Left lung (tissue), 4 donors: ENCODE measurements at regions not wholly inside any gene's neighbourhood (a gene's known extent, or its start where the extent isn't known, plus 50 kb on each side); places are given as distances from the start of the nearest gene placed in this dataset.

Source experiments
- ATAC-seq: fragments of 200-7000 bp; cut with Tn5 transposase; one replicate; pipeline ENCODE4 v1.9.1; 2020; ENCODE audit warnings: moderate library complexity
- DNase-seq, 4 donors: peaks; one replicate each; pipeline ENCODE4 v3.0.0-alpha.2; 2013 to 2020
- H3K27ac ChIP-seq, 2 donors: fragments of 200-600 bp; sonication (generic) in 1 of 2; one replicate each; pipeline versions ENCODE4 v1.5.0 to v1.8.0; 2020 to 2021
- H3K27me3 ChIP-seq, 2 donors: fragments of 200-600 bp; sonication (generic) in 1 of 2; one replicate each; pipeline versions ENCODE4 v1.5.0 to v1.8.0; 2020 to 2021
- H3K36me3 ChIP-seq, 2 donors: fragments of 200-600 bp; sonication (generic) in 1 of 2; one replicate each; pipeline versions ENCODE4 v1.5.0 to v1.8.0; 2020 to 2021
- H3K4me1 ChIP-seq, 2 donors: fragments of 200-600 bp; one replicate each; pipeline ENCODE4 v1.8.0; 2021
- H3K4me3 ChIP-seq, 2 donors: fragments of 200-600 bp; sonication (generic) in 1 of 2; one replicate each; pipeline versions ENCODE4 v1.5.0 to v1.8.0; 2020 to 2021; ENCODE audit warnings: mild to moderate bottlenecking in 1 of 2
- H3K9me3 ChIP-seq, 2 donors: fragments of 200-600 bp; sonication (generic) in 1 of 2; one replicate each; pipeline versions ENCODE4 v1.5.0 to v1.8.0; 2020 to 2021
- intact Hi-C, 2 donors: fragments of 100-400 bp; cut with DNase I; formaldehyde crosslinking; loops; one replicate each; pipeline versions ENCODE4 v1.11.2 to v1.14.2; 2022
- TF ChIP-seq, protein P1 (sequence below), 2 donors: fragments of 200-600 bp; sonication (generic) in 1 of 2; IDR thresholded peaks; one replicate each; pipeline versions ENCODE4 v1.5.0 to v1.8.0; 2021; ENCODE audit warnings: antibody characterized with exemption in 2 of 2
- donor health status: DM: no; HTN: yes; CAD: no.
- donor health status: DM: no; HTN: no; CAD: no.

DNA sequence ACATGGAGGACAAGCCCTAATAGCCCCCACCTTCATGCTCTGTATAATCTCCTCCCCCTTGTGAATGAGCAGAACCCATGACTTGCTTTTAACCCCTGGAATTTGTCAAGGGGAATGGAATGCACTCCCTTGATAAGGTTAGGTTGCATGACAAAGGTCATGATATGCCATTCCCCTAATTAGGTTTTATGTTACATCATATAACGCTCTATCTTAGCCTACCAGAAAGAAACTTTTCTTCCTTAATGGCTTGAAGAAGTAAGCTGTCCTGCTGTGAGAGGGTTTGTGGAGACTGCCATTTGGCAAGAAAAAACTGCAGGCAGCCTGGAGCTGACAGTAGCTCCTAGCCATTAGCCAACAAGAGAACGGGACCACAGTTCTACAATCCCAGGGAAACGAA is 399.8 kb upstream of the MAD2L1 start:
- TF ChIP-seq, protein P1, sequence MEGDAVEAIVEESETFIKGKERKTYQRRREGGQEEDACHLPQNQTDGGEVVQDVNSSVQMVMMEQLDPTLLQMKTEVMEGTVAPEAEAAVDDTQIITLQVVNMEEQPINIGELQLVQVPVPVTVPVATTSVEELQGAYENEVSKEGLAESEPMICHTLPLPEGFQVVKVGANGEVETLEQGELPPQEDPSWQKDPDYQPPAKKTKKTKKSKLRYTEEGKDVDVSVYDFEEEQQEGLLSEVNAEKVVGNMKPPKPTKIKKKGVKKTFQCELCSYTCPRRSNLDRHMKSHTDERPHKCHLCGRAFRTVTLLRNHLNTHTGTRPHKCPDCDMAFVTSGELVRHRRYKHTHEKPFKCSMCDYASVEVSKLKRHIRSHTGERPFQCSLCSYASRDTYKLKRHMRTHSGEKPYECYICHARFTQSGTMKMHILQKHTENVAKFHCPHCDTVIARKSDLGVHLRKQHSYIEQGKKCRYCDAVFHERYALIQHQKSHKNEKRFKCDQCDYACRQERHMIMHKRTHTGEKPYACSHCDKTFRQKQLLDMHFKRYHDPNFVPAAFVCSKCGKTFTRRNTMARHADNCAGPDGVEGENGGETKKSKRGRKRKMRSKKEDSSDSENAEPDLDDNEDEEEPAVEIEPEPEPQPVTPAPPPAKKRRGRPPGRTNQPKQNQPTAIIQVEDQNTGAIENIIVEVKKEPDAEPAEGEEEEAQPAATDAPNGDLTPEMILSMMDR (IDR thresholded peaks at IDR 0.05) = no peak
- no peak overlapping the region for H3K4me3 ChIP-seq
- DNase-seq (no peak), ATAC-seq (no peak)
- peaks cover 0 to 14% of the 10 kb centered on the region in 2 donors for H3K9me3 ChIP-seq
- H3K36me3 ChIP-seq = no peaks in the 10 kb centered on the region
- H3K4me1 ChIP-seq = no peaks in the 10 kb centered on the region
- H3K27ac ChIP-seq = no peak overlapping the region
- intact Hi-C loops = no loop called here
- no peaks in the 10 kb centered on the region for H3K27me3 ChIP-seq

DNA sequence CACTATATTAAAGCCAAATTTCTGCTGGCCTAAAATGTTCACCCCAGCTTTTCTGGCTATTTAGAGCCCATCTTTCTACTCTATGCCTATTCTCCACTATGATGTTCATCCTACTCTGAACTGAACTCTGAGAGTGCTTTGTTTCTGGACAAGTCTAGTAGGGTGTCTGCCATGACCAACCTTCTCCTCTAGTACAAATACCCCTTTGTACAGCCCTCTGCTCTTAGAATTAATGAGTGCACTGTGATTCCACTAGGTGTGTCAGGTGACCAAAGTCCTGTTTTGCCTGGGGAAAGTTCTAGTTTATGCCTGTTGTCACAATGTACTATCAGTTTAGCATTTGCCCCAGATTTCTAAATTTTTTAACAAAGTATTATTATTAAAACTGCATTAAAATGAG is 388.1 kb upstream of the MAD2L1 start:
- Histone ChIP-seq H3K9me3 (no peaks in the 10 kb centered on the region), H3K4me1 (no peaks in the 10 kb centered on the region), H3K4me3 (no peak overlapping the region), H3K27me3 (no peaks in the 10 kb centered on the region), H3K36me3 (no peaks in the 10 kb centered on the region), H3K27ac (no peak overlapping the region)
- no peak for DNase-seq
- ATAC-seq = no peak
- TF ChIP-seq, protein P1 (IDR thresholded peaks at IDR 0.05) = no peak
- intact Hi-C loops = no loop called here

DNA sequence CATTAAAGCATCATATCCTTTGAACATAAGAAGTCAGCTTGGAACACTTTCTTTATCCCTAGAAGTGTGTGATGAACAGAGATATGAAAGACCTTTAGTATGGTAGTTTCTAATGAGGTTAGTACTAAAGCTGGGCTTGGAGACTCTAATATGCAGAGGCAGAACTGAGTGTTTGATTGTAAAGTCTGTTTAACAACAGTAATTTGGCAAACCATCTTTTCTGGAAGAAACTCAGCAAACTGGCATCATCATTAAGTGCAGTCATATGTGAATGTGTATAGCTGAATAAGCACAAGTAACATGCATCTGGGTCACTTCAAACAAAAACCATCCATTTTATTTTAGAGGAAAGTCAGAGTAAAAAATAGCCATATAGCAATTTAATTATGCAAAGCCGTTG is 385.9 kb upstream of the MAD2L1 start:
- H3K4me1 ChIP-seq = no peaks in the 10 kb centered on the region
- intact Hi-C loops = no loop called here
- no peaks in the 10 kb centered on the region for H3K36me3 ChIP-seq
- DNase-seq = peak in 1 of 4 donors; percentile 26
- TF ChIP-seq, protein P1 (IDR thresholded peaks at IDR 0.05) = no peak
- H3K27me3 ChIP-seq = no peaks in the 10 kb centered on the region
- no peak overlapping the region for H3K27ac ChIP-seq
- no peak overlapping the region for H3K4me3 ChIP-seq
- ATAC-seq = no peak
- no peaks in the 10 kb centered on the region for H3K9me3 ChIP-seq

DNA sequence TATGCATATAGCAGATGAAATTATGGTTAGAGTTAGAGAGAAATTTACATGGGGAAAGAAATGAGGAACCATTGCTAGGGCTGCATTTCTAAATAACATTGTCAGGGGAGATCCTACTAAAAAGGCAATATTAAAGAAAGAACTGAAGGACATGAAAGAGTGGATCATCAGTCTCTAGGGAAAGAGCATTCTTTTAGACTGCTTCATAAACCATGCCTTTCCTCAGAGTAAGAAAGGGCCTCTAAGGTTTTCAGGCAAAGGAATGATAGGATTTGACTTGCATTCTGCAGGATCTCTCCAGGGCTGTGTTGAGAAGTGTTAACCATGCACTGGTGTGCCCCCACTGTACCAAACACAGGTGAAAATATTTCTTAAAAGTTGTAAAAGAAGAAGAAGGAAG is 385.4 kb upstream of the MAD2L1 start:
- Histone ChIP-seq H3K27ac (no peak overlapping the region), H3K27me3 (no peaks in the 10 kb centered on the region), H3K36me3 (no peaks in the 10 kb centered on the region), H3K4me1 (no peaks in the 10 kb centered on the region), H3K9me3 (no peaks in the 10 kb centered on the region), H3K4me3 (no peak overlapping the region)
- ATAC-seq = no peak
- no peak for DNase-seq
- intact Hi-C loops = no loop called here
- TF ChIP-seq, protein P1 (IDR thresholded peaks at IDR 0.05) = no peak

DNA sequence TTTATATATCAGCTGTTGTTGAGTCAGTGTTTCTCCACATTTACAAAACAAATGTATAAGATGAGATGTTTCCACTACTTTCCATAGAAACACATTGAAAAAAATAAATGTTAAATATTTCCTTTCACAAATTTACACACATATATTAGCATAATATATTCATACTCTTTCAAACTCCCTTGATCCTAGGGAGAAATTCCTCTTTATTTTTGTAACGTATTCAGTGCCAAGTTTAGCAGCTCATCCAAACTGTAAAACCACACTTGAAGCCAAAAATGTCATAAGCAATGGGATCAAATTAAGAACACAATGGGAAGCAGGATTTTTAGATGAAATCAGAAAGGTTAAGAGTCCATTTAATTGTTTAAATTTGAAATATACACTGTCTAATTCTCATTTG is 381.1 kb upstream of the MAD2L1 start:
- no peak for ATAC-seq
- intact Hi-C loops = no loop called here
- DNase-seq = peak in 2 of 4 donors; percentile 68 to 71
- Histone ChIP-seq H3K4me1 (no peaks in the 10 kb centered on the region), H3K36me3 (no peaks in the 10 kb centered on the region), H3K27ac (no peak overlapping the region), H3K9me3 (no peaks in the 10 kb centered on the region), H3K27me3 (no peaks in the 10 kb centered on the region), H3K4me3 (no peak overlapping the region)
- TF ChIP-seq, protein P1 (IDR thresholded peaks at IDR 0.05) = no peak
